Peyer's patch (tissue), 4 donors: ENCODE measurements at regions not wholly inside any gene's neighbourhood (a gene's known extent, or its start where the extent isn't known, plus 50 kb on each side); places are given as distances from the start of the nearest gene placed in this dataset.

ENCODE experiments used
- POLR2A ChIP-seq, 2 donors: fragments of 450-650 bp; IDR thresholded peaks; one replicate each; pipeline ENCODE4 v1.5.1; 2017; ENCODE audit warnings: antibody characterized with exemption in 2 of 2, mild to moderate bottlenecking in 2 of 2, moderate library complexity in 2 of 2
- TF ChIP-seq, protein P1 (sequence below), 6 experiments: fragments of 450-650 bp in 4 of 6; fragments of 200-600 bp in 2 of 6; sonication (generic) in 1 of 6; IDR thresholded peaks; one replicate each; pipeline ENCODE4 v1.5.1; 2017 to 2019; ENCODE audit warnings: antibody characterized with exemption in 6 of 6, mild to moderate bottlenecking in 3 of 6, moderate library complexity in 1 of 6

DNA sequence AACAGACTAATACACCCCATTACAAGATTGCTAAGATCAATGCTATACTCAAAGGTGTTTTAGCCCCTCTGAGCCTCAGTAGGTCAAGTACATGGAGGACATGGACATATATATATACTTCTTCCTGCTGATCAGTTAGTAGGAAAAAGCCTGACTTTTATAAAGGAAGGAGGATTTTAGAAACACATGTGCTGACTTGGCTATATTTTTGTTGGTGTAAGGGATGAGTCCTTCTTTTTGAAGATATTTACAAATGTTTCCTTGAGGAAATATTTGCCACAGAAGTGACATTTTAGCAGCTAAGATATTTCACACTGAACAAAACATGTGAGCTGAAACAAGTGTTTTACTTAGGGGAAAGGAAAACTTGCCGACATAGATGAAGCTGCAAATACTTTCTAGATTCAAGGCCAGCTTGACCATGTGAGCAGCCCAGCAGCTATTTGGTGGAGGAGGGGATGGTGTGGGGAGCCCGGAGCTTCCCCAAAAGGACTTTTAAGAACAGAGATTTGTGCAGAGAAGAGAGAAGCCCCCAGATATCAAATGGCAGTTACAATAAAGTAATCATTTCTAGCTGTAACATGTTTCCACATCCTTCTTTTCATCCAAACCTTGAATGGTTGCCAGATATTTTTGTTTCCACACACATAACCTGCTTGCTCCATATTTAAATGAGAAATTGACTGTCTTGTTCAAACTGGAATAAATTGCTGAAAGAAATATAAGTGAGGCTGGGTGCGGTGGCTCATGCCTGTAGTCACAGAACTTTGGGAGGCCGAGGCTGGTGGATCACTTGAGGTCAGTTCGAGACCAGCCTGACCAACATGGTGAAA, 111.7 kb upstream of the NR2F2 start:
- TF ChIP-seq, protein P1, sequence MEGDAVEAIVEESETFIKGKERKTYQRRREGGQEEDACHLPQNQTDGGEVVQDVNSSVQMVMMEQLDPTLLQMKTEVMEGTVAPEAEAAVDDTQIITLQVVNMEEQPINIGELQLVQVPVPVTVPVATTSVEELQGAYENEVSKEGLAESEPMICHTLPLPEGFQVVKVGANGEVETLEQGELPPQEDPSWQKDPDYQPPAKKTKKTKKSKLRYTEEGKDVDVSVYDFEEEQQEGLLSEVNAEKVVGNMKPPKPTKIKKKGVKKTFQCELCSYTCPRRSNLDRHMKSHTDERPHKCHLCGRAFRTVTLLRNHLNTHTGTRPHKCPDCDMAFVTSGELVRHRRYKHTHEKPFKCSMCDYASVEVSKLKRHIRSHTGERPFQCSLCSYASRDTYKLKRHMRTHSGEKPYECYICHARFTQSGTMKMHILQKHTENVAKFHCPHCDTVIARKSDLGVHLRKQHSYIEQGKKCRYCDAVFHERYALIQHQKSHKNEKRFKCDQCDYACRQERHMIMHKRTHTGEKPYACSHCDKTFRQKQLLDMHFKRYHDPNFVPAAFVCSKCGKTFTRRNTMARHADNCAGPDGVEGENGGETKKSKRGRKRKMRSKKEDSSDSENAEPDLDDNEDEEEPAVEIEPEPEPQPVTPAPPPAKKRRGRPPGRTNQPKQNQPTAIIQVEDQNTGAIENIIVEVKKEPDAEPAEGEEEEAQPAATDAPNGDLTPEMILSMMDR (IDR thresholded peaks at IDR 0.05), result no peak
- TF ChIP-seq POLR2A (IDR thresholded peaks at IDR 0.05), result no peak
